Psoas muscle (tissue), 7 donors: ENCODE measurements at regions not wholly inside any gene's neighbourhood (a gene's known extent, or its start where the extent isn't known, plus 50 kb on each side); places are given as distances from the start of the nearest gene placed in this dataset.

Experiments used
- ATAC-seq, 4 donors: fragments of 200-7000 bp; cut with Tn5 transposase; one replicate each; pipeline ENCODE4 v1.9.1; 2020; ENCODE audit warnings: moderate library complexity in 3 of 4, mild to moderate bottlenecking in 2 of 4
- DNase-seq, 2 donors: peaks; one replicate each; pipeline ENCODE4 v3.0.0-alpha.2; 2020
- H3K27ac ChIP-seq: fragments of 200-600 bp; one replicate; pipeline ENCODE4 v1.8.0; 2022
- H3K27me3 ChIP-seq, 3 donors: fragments of 200-600 bp in 1 of 3; one replicate each; pipeline versions ENCODE4 v1.6.1 to v1.8.0; 2013 to 2022; ENCODE audit warnings: low read length in 2 of 3, mild to moderate bottlenecking in 2 of 3, moderate library complexity in 1 of 3; ENCODE audit not compliant: insufficient read depth in 3 of 3
- H3K36me3 ChIP-seq, 2 donors: fragments of 200-600 bp in 1 of 2; one replicate each; pipeline versions ENCODE4 v1.6.1 to v1.8.0; 2013 to 2022; ENCODE audit warnings: low read depth in 1 of 2, mild to moderate bottlenecking in 1 of 2, moderate library complexity in 1 of 2; ENCODE audit not compliant: insufficient read depth in 1 of 2
- H3K4me1 ChIP-seq: fragments of 200-600 bp; one replicate; pipeline ENCODE4 v1.8.0; 2022
- H3K4me3 ChIP-seq: fragments of 200-600 bp; one replicate; pipeline ENCODE4 v1.8.0; 2022; ENCODE audit warnings: mild to moderate bottlenecking
- H3K9me3 ChIP-seq: fragments of 200-600 bp; one replicate; pipeline ENCODE4 v1.8.0; 2022
- whole genome bisulfite sequencing, 3 donors: extraction: QIAGEN DNeasy Blood & Tissue Kit; methylation state at CpG; one replicate each; pipeline versions ENCODE4 v1.1.6 to v1.1.7; 2013; 5-methylcytosine and 5-hydroxymethylcytosine counted together
- intact Hi-C, 2 donors: fragments of 100-400 bp; cut with DNase I; formaldehyde crosslinking; loops; one replicate each; pipeline versions ENCODE4 v1.11.0 to v1.14.2; 2022
- TF ChIP-seq, protein P1 (sequence below): fragments of 200-600 bp; IDR thresholded peaks from one replicate; pipeline ENCODE4 v1.8.0; 2022; ENCODE audit warnings: antibody characterized with exemption
- donor health status: healthy with polysubstance abuse.
- donor health status: DM: no; HTN: no; CAD: no; lungs with moderate emphysema.
- donor health status: Bipolar disorder and iron deficiency.
- donor health status: healthy.
- donor health status: DM: yes; HTN: yes; CAD: no.
- donor health status: DM: no; HTN: no; CAD: no.
- donor health status: DM: yes; HTN: yes; CAD: no.

GRCh38 chr4:136121426-136121825 is 1410.9 kb downstream of the PCDH18 start:
- Histone ChIP-seq H3K4me1 (no peaks in the 10 kb centered on the region), H3K27ac (no peak overlapping the region), H3K4me3 (no peak overlapping the region), H3K36me3 (no peaks in the 10 kb centered on the region), H3K9me3 (no peaks in the 10 kb centered on the region), H3K27me3 (no peaks in the 10 kb centered on the region)
- TF ChIP-seq, protein P1, sequence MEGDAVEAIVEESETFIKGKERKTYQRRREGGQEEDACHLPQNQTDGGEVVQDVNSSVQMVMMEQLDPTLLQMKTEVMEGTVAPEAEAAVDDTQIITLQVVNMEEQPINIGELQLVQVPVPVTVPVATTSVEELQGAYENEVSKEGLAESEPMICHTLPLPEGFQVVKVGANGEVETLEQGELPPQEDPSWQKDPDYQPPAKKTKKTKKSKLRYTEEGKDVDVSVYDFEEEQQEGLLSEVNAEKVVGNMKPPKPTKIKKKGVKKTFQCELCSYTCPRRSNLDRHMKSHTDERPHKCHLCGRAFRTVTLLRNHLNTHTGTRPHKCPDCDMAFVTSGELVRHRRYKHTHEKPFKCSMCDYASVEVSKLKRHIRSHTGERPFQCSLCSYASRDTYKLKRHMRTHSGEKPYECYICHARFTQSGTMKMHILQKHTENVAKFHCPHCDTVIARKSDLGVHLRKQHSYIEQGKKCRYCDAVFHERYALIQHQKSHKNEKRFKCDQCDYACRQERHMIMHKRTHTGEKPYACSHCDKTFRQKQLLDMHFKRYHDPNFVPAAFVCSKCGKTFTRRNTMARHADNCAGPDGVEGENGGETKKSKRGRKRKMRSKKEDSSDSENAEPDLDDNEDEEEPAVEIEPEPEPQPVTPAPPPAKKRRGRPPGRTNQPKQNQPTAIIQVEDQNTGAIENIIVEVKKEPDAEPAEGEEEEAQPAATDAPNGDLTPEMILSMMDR, result no peak
- DNase-seq (no peak), ATAC-seq (no peak)
- intact Hi-C loops, result no loop called here

- TF ChIP-seq, protein P1, result no peak
- no peak for DNase-seq
- no peak overlapping the region for H3K4me3 ChIP-seq
- H3K27ac ChIP-seq, result no peak overlapping the region
- ATAC-seq, result no peak
- intact Hi-C loops, result no loop called here
- H3K9me3 ChIP-seq, result no peaks in the 10 kb centered on the region
- no peaks in the 10 kb centered on the region for H3K36me3 ChIP-seq
- H3K27me3 ChIP-seq, result no peaks in the 10 kb centered on the region
- no peaks in the 10 kb centered on the region for H3K4me1 ChIP-seq
- 47 to 55% (median 51%) methylated on average over 2 of the region's 2 CpGs for WGBS, 3 donors
Observed at GRCh38 chr4:136113921-136114320, 1418.4 kb downstream of the PCDH18 start.

- DNase-seq (no peak), ATAC-seq (no peak)
- TF ChIP-seq, protein P1, result no peak
- Histone ChIP-seq H3K9me3 (no peaks in the 10 kb centered on the region), H3K27ac (no peak overlapping the region), H3K27me3 (no peaks in the 10 kb centered on the region), H3K36me3 (no peaks in the 10 kb centered on the region), H3K4me1 (no peaks in the 10 kb centered on the region), H3K4me3 (no peak overlapping the region)
- intact Hi-C loops, result no loop called here
- 23 to 41% (median 34%) methylated on average over 1 of the region's 1 CpG for WGBS, 3 donors
Observed at GRCh38 chr4:136112116-136112515, 1420.2 kb downstream of the PCDH18 start.

DNA sequence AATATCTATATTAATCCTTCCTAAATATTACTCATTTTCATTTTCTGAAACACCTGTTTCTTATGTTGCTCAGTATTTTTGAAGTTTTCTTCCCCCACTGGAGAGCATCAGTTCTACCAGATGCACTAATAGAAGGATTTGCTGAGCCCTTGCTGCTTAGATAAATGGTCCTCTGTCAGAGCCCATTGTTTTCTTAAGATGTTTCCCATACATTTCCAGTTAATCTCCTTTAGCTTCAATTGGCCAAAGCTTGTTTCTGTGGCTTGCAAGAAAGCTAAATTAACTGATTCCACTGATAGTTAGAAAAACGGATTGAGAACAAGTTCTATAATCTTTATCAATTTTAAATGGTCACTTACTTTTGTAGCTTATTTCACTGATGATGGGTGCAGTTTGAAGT is 1425.5 kb downstream of the PCDH18 start:
- Histone ChIP-seq H3K4me3 (no peak overlapping the region), H3K27ac (no peak overlapping the region), H3K4me1 (no peaks in the 10 kb centered on the region), H3K9me3 (no peaks in the 10 kb centered on the region), H3K27me3 (no peaks in the 10 kb centered on the region), H3K36me3 (no peaks in the 10 kb centered on the region)
- 47 to 54% (median 52%) methylated on average over 1 of the region's 1 CpG for WGBS, 3 donors
- intact Hi-C loops, result no loop called here
- TF ChIP-seq, protein P1, result no peak
- ATAC-seq (no peak), DNase-seq (no peak)

DNA sequence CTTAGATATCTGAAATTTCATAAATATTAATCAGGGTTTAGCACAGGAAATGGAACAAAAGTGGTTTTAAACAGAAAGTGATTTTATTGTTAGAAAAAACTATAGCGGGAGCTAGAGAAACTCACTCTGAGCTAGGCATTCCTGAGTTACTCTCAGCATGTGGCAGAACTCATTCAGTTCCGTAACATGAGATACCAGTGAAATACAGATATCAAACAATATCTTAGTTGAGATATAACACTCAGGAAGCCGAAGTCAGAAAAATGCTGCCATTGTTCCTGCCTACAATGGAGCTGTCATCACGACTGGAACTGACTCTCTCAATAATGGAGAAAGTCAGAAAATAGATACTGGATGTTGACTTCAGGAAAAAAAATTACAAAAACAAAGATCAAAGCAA is 1428.7 kb downstream of the PCDH18 start:
- Histone ChIP-seq H3K36me3 (no peaks in the 10 kb centered on the region), H3K27ac (no peak overlapping the region), H3K27me3 (no peaks in the 10 kb centered on the region), H3K9me3 (peaks cover 3% of the 10 kb centered on the region), H3K4me1 (no peaks in the 10 kb centered on the region), H3K4me3 (no peak overlapping the region)
- intact Hi-C loops, result no loop called here
- TF ChIP-seq, protein P1, result no peak
- WGBS, 3 donors, result 62 to 69% (median 68%) methylated on average over 4 of the region's 4 CpGs
- no peak for ATAC-seq
- no peak for DNase-seq
